SK-N-SH treated with all-trans-retinoic acid at 6 μM for 48 hours (cell line): ENCODE measurements at regions not wholly inside any gene's neighbourhood (a gene's known extent, or its start where the extent isn't known, plus 50 kb on each side); places are given as distances from the start of the nearest gene placed in this dataset.

Experiments used
- BACH2 ChIP-seq: fragments of 250-450 bp; sonication (Bioruptor Pico); IDR thresholded peaks from 2 replicates; pipeline ENCODE4 v1.9.0; 2021; ENCODE audit warnings: mild to moderate bottlenecking, borderline replicate concordance
- CREB5 ChIP-seq: fragments of 250-450 bp; sonication (Bioruptor Pico); IDR thresholded peaks from 2 replicates; pipeline ENCODE4 v1.5.1; 2020; ENCODE audit warnings: low read depth, mild to moderate bottlenecking, moderate library complexity
- ESRRG ChIP-seq: fragments of 250-450 bp; sonication (Bioruptor Pico); IDR thresholded peaks from 2 replicates; pipeline ENCODE4 v1.6.1; 2021; ENCODE audit warnings: mild to moderate bottlenecking
- PATZ1 ChIP-seq: fragments of 250-450 bp; sonication (Bioruptor Pico); IDR thresholded peaks from 2 replicates; pipeline ENCODE4 v1.8.0; 2020; ENCODE audit warnings: mild to moderate bottlenecking, moderate library complexity, borderline replicate concordance
- TSHZ2 ChIP-seq: fragments of 250-450 bp; sonication (Bioruptor Pico); IDR thresholded peaks from 2 replicates; pipeline ENCODE4 v1.5.0; 2020; ENCODE audit warnings: mild to moderate bottlenecking, moderate library complexity
- ZNF565 ChIP-seq: fragments of 450-650 bp; formaldehyde crosslinking; conservative IDR thresholded peaks from 2 replicates; pipeline ENCODE4 v1.5.0; 2020; ENCODE audit warnings: low read depth, mild to moderate bottlenecking, moderate library complexity
- ZNF8 ChIP-seq: fragments of 450-650 bp; formaldehyde crosslinking; IDR thresholded peaks from 2 replicates; pipeline ENCODE4 v1.5.0; 2020; ENCODE audit warnings: mild to moderate bottlenecking, moderate library complexity

GRCh38 chr3:107916171-107916570, 174.7 kb downstream of the CD47 start:
- no peak for TF ChIP-seq ZNF8 (CRISPR knock-in tag)
- TF ChIP-seq ZNF565 (CRISPR knock-in tag) = no peak
- TF ChIP-seq PATZ1 (CRISPR knock-in tag) = no peak
- no peak for TF ChIP-seq ESRRG
- TF ChIP-seq TSHZ2 (CRISPR knock-in tag) = no peak
- no peak for TF ChIP-seq CREB5
- no peak for TF ChIP-seq BACH2 (CRISPR knock-in tag)
